ENCODE measurements at regions not wholly inside any gene's neighbourhood (a gene's known extent, or its start where the extent isn't known, plus 50 kb on each side); places are given as distances from the start of the nearest gene placed in this dataset.
"Not testable (repeated sequence)": the region's sequence is repeated elsewhere in the genome, so short reads cannot be mapped to it uniquely, and the experiment has no call there.

- not testable (repeated sequence) for DNase-seq (ENCODE audit: low read depth)
Measured at GRCh38 chr9:41075671-41076070, 52.8 kb downstream of the FOXD4L6 start.

GRCh38 chr9:41074356-41074942 lies 54.0 kb downstream of the FOXD4L6 start:
- not testable (repeated sequence) for DNase-seq (ENCODE audit: low read depth)

GRCh38 chr9:41073471-41074243 lies 54.8 kb downstream of the FOXD4L6 start:
- DNase-seq (ENCODE audit: low read depth): not testable (repeated sequence)

GRCh38 chr9:41064125-41064795 lies 64.2 kb downstream of the FOXD4L6 start:
- DNase-seq (ENCODE audit: low read depth): not testable (repeated sequence)

GRCh38 chr9:41063243-41063642 lies 65.2 kb downstream of the FOXD4L6 start:
- DNase-seq (ENCODE audit: low read depth): not testable (repeated sequence)

GRCh38 chr9:41059603-41060002 lies 68.9 kb downstream of the FOXD4L6 start:
- not testable (repeated sequence) for DNase-seq (ENCODE audit: low read depth)

- not testable (repeated sequence) for DNase-seq (ENCODE audit: low read depth)
Measured at GRCh38 chr9:41053666-41054363, 74.7 kb downstream of the FOXD4L6 start.

- not testable (repeated sequence) for DNase-seq (ENCODE audit: low read depth)
Measured at GRCh38 chr9:41048672-41049071, 79.8 kb downstream of the FOXD4L6 start.

GRCh38 chr9:41047792-41048191 lies 80.7 kb downstream of the FOXD4L6 start:
- DNase-seq (ENCODE audit: low read depth): not testable (repeated sequence)

GRCh38 chr9:41044930-41045329 lies 83.6 kb downstream of the FOXD4L6 start:
- DNase-seq (ENCODE audit: low read depth): not testable (repeated sequence)

- DNase-seq (ENCODE audit: low read depth): not testable (repeated sequence)
Measured at GRCh38 chr9:41043433-41043832, 85.0 kb downstream of the FOXD4L6 start.

GRCh38 chr9:41042111-41042510 lies 86.4 kb downstream of the FOXD4L6 start:
- not testable (repeated sequence) for DNase-seq (ENCODE audit: low read depth)

GRCh38 chr9:41040705-41041342 lies 87.7 kb downstream of the FOXD4L6 start:
- DNase-seq (ENCODE audit: low read depth): not testable (repeated sequence)

GRCh38 chr9:41035276-41035675 lies 93.2 kb downstream of the FOXD4L6 start:
- not testable (repeated sequence) for DNase-seq (ENCODE audit: low read depth)

GRCh38 chr9:41034699-41035197 lies 93.7 kb downstream of the FOXD4L6 start:
- peak; percentile 46 for DNase-seq (ENCODE audit: low read depth)

GRCh38 chr9:41033877-41034276 lies 94.6 kb downstream of the FOXD4L6 start:
- not testable (repeated sequence) for DNase-seq (ENCODE audit: low read depth)

GRCh38 chr9:41033360-41033759 lies 95.1 kb downstream of the FOXD4L6 start:
- not testable (repeated sequence) for DNase-seq (ENCODE audit: low read depth)

- not testable (repeated sequence) for DNase-seq (ENCODE audit: low read depth)
Measured at GRCh38 chr9:41026912-41027676, 101.4 kb downstream of the FOXD4L6 start.

GRCh38 chr9:41022365-41022764 lies 106.1 kb downstream of the FOXD4L6 start:
- not testable (repeated sequence) for DNase-seq (ENCODE audit: low read depth)

GRCh38 chr9:41019858-41020562 lies 108.5 kb downstream of the FOXD4L6 start:
- not testable (repeated sequence) for DNase-seq (ENCODE audit: low read depth)

Data from HS-27A (cell line).